ENCODE measurements at regions not wholly inside any gene's neighbourhood (a gene's known extent, or its start where the extent isn't known, plus 50 kb on each side); places are given as distances from the start of the nearest gene placed in this dataset.

- no peaks in the 10 kb centered on the region for H3K9me3 Mint-ChIP-seq
- H3K36me3 Mint-ChIP-seq: no peaks in the 10 kb centered on the region
- H3K27me3 Mint-ChIP-seq: peaks cover 8% of the 10 kb centered on the region
- ATAC-seq (ENCODE audit: low read depth in 2 of 2) (no peak), DNase-seq (no peak)
- no peak overlapping the region for H3K4me3 ChIP-seq (ENCODE audit: low read depth, low read length)
- no peaks in the 10 kb centered on the region for H3K9me3 ChIP-seq (ENCODE audit: control insufficient read depth in 2 of 2, low read length in 2 of 2)
- no peaks in the 10 kb centered on the region for H3K4me1 Mint-ChIP-seq
- no peaks in the 10 kb centered on the region for H3K27me3 ChIP-seq (ENCODE audit: control insufficient read depth, insufficient read depth, low read length)
- no peaks in the 10 kb centered on the region for H3K4me1 ChIP-seq (ENCODE audit: control insufficient read depth, insufficient read depth, low read length, poor library complexity, severe bottlenecking)
- H3K27ac ChIP-seq (ENCODE audit: insufficient read depth, low read length, poor library complexity, severe bottlenecking): no peak overlapping the region
- H3K4me3 Mint-ChIP-seq: no peak overlapping the region
- H3K36me3 ChIP-seq (ENCODE audit: control insufficient read depth, insufficient read depth, low read length): no peaks in the 10 kb centered on the region
- no peak overlapping the region for H3K27ac Mint-ChIP-seq
Measured at GRCh38 chr11:87970762-87971161, 204.5 kb downstream of the RAB38 start.

GRCh38 chr11:87967459-87967858 is 207.8 kb downstream of the RAB38 start:
- peaks cover 8% of the 10 kb centered on the region for H3K27me3 Mint-ChIP-seq
- no peak overlapping the region for H3K27ac Mint-ChIP-seq
- Histone ChIP-seq H3K27me3 (ENCODE audit: control insufficient read depth, insufficient read depth, low read length) (no peaks in the 10 kb centered on the region), H3K9me3 (ENCODE audit: control insufficient read depth in 2 of 2, low read length in 2 of 2) (no peaks in the 10 kb centered on the region), H3K4me1 (ENCODE audit: control insufficient read depth, insufficient read depth, low read length, poor library complexity, severe bottlenecking) (no peaks in the 10 kb centered on the region), H3K36me3 (ENCODE audit: control insufficient read depth, insufficient read depth, low read length) (no peaks in the 10 kb centered on the region), H3K4me3 (ENCODE audit: low read depth, low read length) (no peak overlapping the region), H3K27ac (ENCODE audit: insufficient read depth, low read length, poor library complexity, severe bottlenecking) (no peak overlapping the region)
- H3K4me3 Mint-ChIP-seq: no peak overlapping the region
- ATAC-seq (ENCODE audit: low read depth in 2 of 2) (no peak), DNase-seq (no peak)
- no peaks in the 10 kb centered on the region for H3K4me1 Mint-ChIP-seq
- no peaks in the 10 kb centered on the region for H3K9me3 Mint-ChIP-seq
- H3K36me3 Mint-ChIP-seq: no peaks in the 10 kb centered on the region

- no peak for ATAC-seq (ENCODE audit: low read depth in 2 of 2)
- peak overlapping the region in 1 of 4 donors; percentile 63 for H3K4me3 Mint-ChIP-seq
- no peaks in the 10 kb centered on the region for H3K9me3 ChIP-seq (ENCODE audit: control insufficient read depth in 2 of 2, low read length in 2 of 2)
- H3K4me3 ChIP-seq (ENCODE audit: low read depth, low read length): no peak overlapping the region
- H3K27ac ChIP-seq (ENCODE audit: insufficient read depth, low read length, poor library complexity, severe bottlenecking): no peak overlapping the region
- no peaks in the 10 kb centered on the region for H3K4me1 Mint-ChIP-seq
- H3K36me3 Mint-ChIP-seq: no peaks in the 10 kb centered on the region
- peaks cover 8% of the 10 kb centered on the region for H3K27me3 Mint-ChIP-seq
- no peaks in the 10 kb centered on the region for H3K9me3 Mint-ChIP-seq
- no peak for DNase-seq
- H3K27me3 ChIP-seq (ENCODE audit: control insufficient read depth, insufficient read depth, low read length): no peaks in the 10 kb centered on the region
- no peaks in the 10 kb centered on the region for H3K36me3 ChIP-seq (ENCODE audit: control insufficient read depth, insufficient read depth, low read length)
- H3K4me1 ChIP-seq (ENCODE audit: control insufficient read depth, insufficient read depth, low read length, poor library complexity, severe bottlenecking): no peaks in the 10 kb centered on the region
- H3K27ac Mint-ChIP-seq: no peak overlapping the region
Measured at GRCh38 chr11:87966694-87967093, 208.5 kb downstream of the RAB38 start.

- DNase-seq (no peak), ATAC-seq (ENCODE audit: low read depth in 2 of 2) (no peak)
- H3K27me3 ChIP-seq (ENCODE audit: control insufficient read depth, insufficient read depth, low read length): no peaks in the 10 kb centered on the region
- Mint-ChIP-seq H3K4me3 (no peak overlapping the region), H3K9me3 (no peaks in the 10 kb centered on the region), H3K27ac (no peak overlapping the region), H3K27me3 (peaks cover 5% of the 10 kb centered on the region), H3K4me1 (no peaks in the 10 kb centered on the region), H3K36me3 (no peaks in the 10 kb centered on the region)
- no peaks in the 10 kb centered on the region for H3K4me1 ChIP-seq (ENCODE audit: control insufficient read depth, insufficient read depth, low read length, poor library complexity, severe bottlenecking)
- no peaks in the 10 kb centered on the region for H3K36me3 ChIP-seq (ENCODE audit: control insufficient read depth, insufficient read depth, low read length)
- no peak overlapping the region for H3K27ac ChIP-seq (ENCODE audit: insufficient read depth, low read length, poor library complexity, severe bottlenecking)
- H3K9me3 ChIP-seq (ENCODE audit: control insufficient read depth in 2 of 2, low read length in 2 of 2): no peaks in the 10 kb centered on the region
- no peak overlapping the region for H3K4me3 ChIP-seq (ENCODE audit: low read depth, low read length)
Measured at GRCh38 chr11:87966216-87966615, 209.0 kb downstream of the RAB38 start.

GRCh38 chr11:87961606-87962005 is 213.6 kb downstream of the RAB38 start:
- Histone ChIP-seq H3K4me1 (ENCODE audit: control insufficient read depth, insufficient read depth, low read length, poor library complexity, severe bottlenecking) (no peaks in the 10 kb centered on the region), H3K27me3 (ENCODE audit: control insufficient read depth, insufficient read depth, low read length) (no peaks in the 10 kb centered on the region), H3K27ac (ENCODE audit: insufficient read depth, low read length, poor library complexity, severe bottlenecking) (no peak overlapping the region), H3K36me3 (ENCODE audit: control insufficient read depth, insufficient read depth, low read length) (no peaks in the 10 kb centered on the region), H3K9me3 (ENCODE audit: control insufficient read depth in 2 of 2, low read length in 2 of 2) (no peaks in the 10 kb centered on the region), H3K4me3 (ENCODE audit: low read depth, low read length) (no peak overlapping the region)
- Mint-ChIP-seq H3K27ac (no peak overlapping the region), H3K27me3 (no peaks in the 10 kb centered on the region), H3K4me3 (no peak overlapping the region), H3K36me3 (no peaks in the 10 kb centered on the region), H3K4me1 (no peaks in the 10 kb centered on the region), H3K9me3 (no peaks in the 10 kb centered on the region)
- DNase-seq: no peak
- ATAC-seq (ENCODE audit: low read depth in 2 of 2): no peak

- peaks cover 0 to 1% (median 0%) of the 10 kb centered on the region in 7 donors for H3K9me3 Mint-ChIP-seq
- H3K4me1 ChIP-seq (ENCODE audit: control insufficient read depth, insufficient read depth, low read length, poor library complexity, severe bottlenecking): no peaks in the 10 kb centered on the region
- no peaks in the 10 kb centered on the region for H3K4me1 Mint-ChIP-seq
- H3K27me3 ChIP-seq (ENCODE audit: control insufficient read depth, insufficient read depth, low read length): no peaks in the 10 kb centered on the region
- no peak overlapping the region for H3K27ac Mint-ChIP-seq
- H3K4me3 Mint-ChIP-seq: no peak overlapping the region
- H3K36me3 ChIP-seq (ENCODE audit: control insufficient read depth, insufficient read depth, low read length): no peaks in the 10 kb centered on the region
- H3K4me3 ChIP-seq (ENCODE audit: low read depth, low read length): no peak overlapping the region
- no peak for DNase-seq
- no peaks in the 10 kb centered on the region for H3K9me3 ChIP-seq (ENCODE audit: control insufficient read depth in 2 of 2, low read length in 2 of 2)
- H3K36me3 Mint-ChIP-seq: no peaks in the 10 kb centered on the region
- no peak for ATAC-seq (ENCODE audit: low read depth in 2 of 2)
- H3K27ac ChIP-seq (ENCODE audit: insufficient read depth, low read length, poor library complexity, severe bottlenecking): no peak overlapping the region
- H3K27me3 Mint-ChIP-seq: no peaks in the 10 kb centered on the region
Measured at GRCh38 chr11:87957961-87958360, 217.3 kb downstream of the RAB38 start.

- Histone ChIP-seq H3K4me1 (ENCODE audit: control insufficient read depth, insufficient read depth, low read length, poor library complexity, severe bottlenecking) (no peaks in the 10 kb centered on the region), H3K27ac (ENCODE audit: insufficient read depth, low read length, poor library complexity, severe bottlenecking) (no peak overlapping the region), H3K36me3 (ENCODE audit: control insufficient read depth, insufficient read depth, low read length) (no peaks in the 10 kb centered on the region), H3K9me3 (ENCODE audit: control insufficient read depth in 2 of 2, low read length in 2 of 2) (no peaks in the 10 kb centered on the region), H3K27me3 (ENCODE audit: control insufficient read depth, insufficient read depth, low read length) (no peaks in the 10 kb centered on the region), H3K4me3 (ENCODE audit: low read depth, low read length) (no peak overlapping the region)
- no peak for ATAC-seq (ENCODE audit: low read depth in 2 of 2)
- no peak for DNase-seq
- Mint-ChIP-seq H3K4me1 (no peaks in the 10 kb centered on the region), H3K9me3 (peaks cover 0 to 6% (median 0%) of the 10 kb centered on the region in 7 donors), H3K27ac (no peak overlapping the region), H3K36me3 (no peaks in the 10 kb centered on the region), H3K27me3 (no peaks in the 10 kb centered on the region), H3K4me3 (no peak overlapping the region)
Measured at GRCh38 chr11:87954476-87954875, 220.8 kb downstream of the RAB38 start.

GRCh38 chr11:87942786-87943185 is 232.5 kb downstream of the RAB38 start:
- H3K27ac Mint-ChIP-seq: no peak overlapping the region
- H3K36me3 ChIP-seq (ENCODE audit: control insufficient read depth, insufficient read depth, low read length): no peaks in the 10 kb centered on the region
- peaks cover 4% of the 10 kb centered on the region for H3K27me3 Mint-ChIP-seq
- H3K4me3 Mint-ChIP-seq: no peak overlapping the region
- H3K36me3 Mint-ChIP-seq: no peaks in the 10 kb centered on the region
- no peak overlapping the region for H3K4me3 ChIP-seq (ENCODE audit: low read depth, low read length)
- ATAC-seq (ENCODE audit: low read depth in 2 of 2) (no peak), DNase-seq (no peak)
- no peaks in the 10 kb centered on the region for H3K27me3 ChIP-seq (ENCODE audit: control insufficient read depth, insufficient read depth, low read length)
- no peak overlapping the region for H3K27ac ChIP-seq (ENCODE audit: insufficient read depth, low read length, poor library complexity, severe bottlenecking)
- no peaks in the 10 kb centered on the region for H3K4me1 ChIP-seq (ENCODE audit: control insufficient read depth, insufficient read depth, low read length, poor library complexity, severe bottlenecking)
- peaks cover 0 to 2% (median 0%) of the 10 kb centered on the region in 7 donors for H3K9me3 Mint-ChIP-seq
- no peaks in the 10 kb centered on the region for H3K9me3 ChIP-seq (ENCODE audit: control insufficient read depth in 2 of 2, low read length in 2 of 2)
- no peaks in the 10 kb centered on the region for H3K4me1 Mint-ChIP-seq

Data from CD4-positive, CD25-positive, alpha-beta regulatory T cell (primary cell).